ENCODE measurements at regions not wholly inside any gene's neighbourhood (a gene's known extent, or its start where the extent isn't known, plus 50 kb on each side); places are given as distances from the start of the nearest gene placed in this dataset.

- ATAC-seq, result no peak
Observed at GRCh38 chr17:55668312-55668920, 54.2 kb downstream of the TMEM100 start.

GRCh38 chr17:55666806-55667205 is 55.9 kb downstream of the TMEM100 start:
- no peak for ATAC-seq

GRCh38 chr17:55664287-55664686 is 58.4 kb downstream of the TMEM100 start:
- ATAC-seq, result no peak

GRCh38 chr17:55663400-55663799 is 59.3 kb downstream of the TMEM100 start:
- no peak for ATAC-seq

- no peak for ATAC-seq
Observed at GRCh38 chr17:55661963-55662834, 60.5 kb downstream of the TMEM100 start.

GRCh38 chr17:55661256-55661758 is 61.4 kb downstream of the TMEM100 start:
- ATAC-seq, result no peak

- ATAC-seq, result no peak
Observed at GRCh38 chr17:55660178-55660886, 62.3 kb downstream of the TMEM100 start.

GRCh38 chr17:55659661-55660060 is 63.0 kb downstream of the TMEM100 start:
- no peak for ATAC-seq

GRCh38 chr17:55655777-55656176 is 66.9 kb downstream of the TMEM100 start:
- no peak for ATAC-seq

- no peak for ATAC-seq
Observed at GRCh38 chr17:55654821-55655220, 67.8 kb downstream of the TMEM100 start.

GRCh38 chr17:55654022-55654421 is 68.6 kb downstream of the TMEM100 start:
- ATAC-seq, result no peak

- ATAC-seq, result no peak
Observed at GRCh38 chr17:55652825-55653224, 69.8 kb downstream of the TMEM100 start.

GRCh38 chr17:55652114-55652823 is 70.4 kb downstream of the TMEM100 start:
- no peak for ATAC-seq

- ATAC-seq, result no peak
Observed at GRCh38 chr17:55649957-55650597, 72.6 kb downstream of the TMEM100 start.

GRCh38 chr17:55648086-55648485 is 74.6 kb downstream of the TMEM100 start:
- ATAC-seq, result no peak

GRCh38 chr17:55645361-55645760 is 77.3 kb downstream of the TMEM100 start:
- ATAC-seq, result no peak

- no peak for ATAC-seq
Observed at GRCh38 chr17:55644346-55644745, 78.3 kb downstream of the TMEM100 start.

- ATAC-seq, result no peak
Observed at GRCh38 chr17:55642741-55643140, 79.9 kb downstream of the TMEM100 start.

GRCh38 chr17:55641676-55642081 is 81.0 kb downstream of the TMEM100 start:
- ATAC-seq, result no peak

GRCh38 chr17:55639096-55639495 is 83.6 kb downstream of the TMEM100 start:
- ATAC-seq, result no peak

- ATAC-seq, result no peak
Observed at GRCh38 chr17:55635253-55635914, 87.3 kb downstream of the TMEM100 start.

GRCh38 chr17:55634702-55635101 is 88.0 kb downstream of the TMEM100 start:
- no peak for ATAC-seq

All from activated CD4-positive, CD25-positive, alpha-beta regulatory T cell treated with anti-CD3 and anti-CD28 coated beads, Interleukin-2, amount 50 U/mL, for 24 hours (primary cell).